GM18498 (cell line): ENCODE measurements at regions not wholly inside any gene's neighbourhood (a gene's known extent, or its start where the extent isn't known, plus 50 kb on each side); places are given as distances from the start of the nearest gene placed in this dataset.
A peak's percentile ranks its signal among the peaks of the same experiment; 100 is the strongest.

ENCODE experiments used
- ATAC-seq: cut with Tn5 transposase; IDR thresholded peaks from one replicate; pipeline ENCODE4 v1.9.1; 2021; ENCODE audit warnings: mild to moderate bottlenecking, moderate library complexity; ENCODE audit not compliant: unreplicated experiment

DNA sequence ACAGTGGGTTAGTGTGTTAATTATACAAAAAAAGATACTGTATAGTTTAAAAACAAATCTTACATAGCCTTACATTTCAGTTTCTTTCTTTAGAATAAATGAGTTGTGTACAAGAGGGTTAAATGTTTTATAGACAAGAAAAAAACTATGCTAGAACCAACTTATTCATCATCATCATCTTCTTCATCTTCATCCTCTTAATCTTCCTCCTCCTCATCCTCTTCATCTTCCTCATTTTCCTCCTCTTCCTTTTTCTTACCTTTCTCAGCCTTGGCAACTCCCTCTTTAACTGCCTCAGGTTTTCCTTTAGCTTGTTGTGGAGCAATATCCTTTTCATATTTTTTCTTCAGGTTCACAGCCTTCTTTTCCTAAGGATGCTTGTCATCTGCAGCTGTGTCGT lies 53.7 kb downstream of the RPS12 start:
- no peak for ATAC-seq

DNA sequence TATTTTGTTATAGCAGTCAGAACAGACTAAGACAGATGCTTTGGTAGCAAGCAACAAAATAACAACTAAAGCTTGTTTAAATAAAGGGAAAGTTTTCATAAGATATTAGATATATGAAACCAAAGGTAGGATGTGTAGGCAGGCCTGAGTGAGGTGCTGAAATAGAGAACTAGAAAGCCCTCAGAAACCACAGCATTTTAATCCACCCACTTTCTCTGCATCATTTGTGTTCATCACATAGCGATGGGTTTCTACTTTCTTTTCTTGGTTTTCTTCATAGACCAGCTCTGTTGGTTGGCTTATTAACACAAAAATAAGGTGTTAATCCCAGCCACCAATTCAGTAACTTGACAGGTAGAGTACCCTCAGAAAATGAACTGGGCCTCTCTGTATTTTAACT lies 58.6 kb downstream of the RPS12 start:
- ATAC-seq: peak; percentile 100

DNA sequence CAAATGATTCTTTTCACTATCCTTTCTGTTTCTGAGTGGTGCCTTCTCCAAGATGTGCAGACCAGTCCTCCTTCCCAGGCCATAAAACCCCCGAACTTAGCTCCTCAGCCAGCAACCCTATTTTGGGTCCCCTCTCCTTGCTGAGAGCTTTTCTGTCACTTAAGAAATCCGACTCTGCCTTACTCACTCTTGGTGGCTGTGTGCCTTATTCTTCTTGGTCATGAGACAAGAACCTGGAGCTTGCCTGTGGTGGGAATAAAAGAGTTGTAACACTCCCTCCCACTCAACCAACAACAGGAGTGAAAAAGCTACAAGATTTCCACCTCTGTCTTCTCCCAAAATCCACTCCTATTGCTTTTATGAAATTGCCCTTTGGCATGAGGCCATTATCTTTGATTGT lies 62.6 kb downstream of the RPS12 start:
- no peak for ATAC-seq

DNA sequence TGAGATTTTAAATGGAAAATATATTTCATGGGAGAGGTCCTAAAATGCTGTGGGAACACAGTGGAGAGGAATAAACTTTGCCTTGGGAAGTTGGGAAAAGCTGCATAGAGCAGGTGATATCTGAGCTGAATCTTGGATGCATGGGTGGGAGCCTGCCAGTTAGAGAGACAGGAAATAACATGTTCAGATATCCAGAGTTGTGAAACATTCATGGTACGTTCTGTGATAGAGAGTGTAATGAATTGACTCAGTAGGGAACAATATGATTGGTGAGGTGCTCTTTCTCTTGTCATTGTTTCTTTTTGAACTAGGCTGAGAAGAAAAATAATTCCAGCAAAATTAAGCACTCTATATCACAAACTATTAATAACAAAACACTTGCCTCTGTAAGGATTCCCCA lies 72.8 kb downstream of the RPS12 start:
- no peak for ATAC-seq

DNA sequence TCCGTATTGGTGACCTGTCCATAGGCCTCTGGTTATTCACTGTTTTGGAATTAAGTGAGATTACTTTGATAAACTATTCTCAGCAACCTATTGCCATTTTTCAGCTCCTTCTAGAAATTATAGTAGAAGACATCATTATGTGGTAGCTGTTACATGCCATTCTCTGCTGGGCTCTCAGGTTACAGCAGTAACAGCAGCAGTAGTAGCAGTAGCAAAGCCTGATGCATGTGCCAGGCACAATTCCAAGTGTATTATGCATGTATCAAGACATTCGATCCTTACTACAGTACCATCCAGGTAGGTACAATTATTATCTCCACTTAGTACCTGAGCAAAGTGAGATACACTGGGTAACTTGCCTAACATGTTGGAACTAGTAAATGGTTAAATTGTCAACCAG lies 74.3 kb downstream of the RPS12 start:
- no peak for ATAC-seq

DNA sequence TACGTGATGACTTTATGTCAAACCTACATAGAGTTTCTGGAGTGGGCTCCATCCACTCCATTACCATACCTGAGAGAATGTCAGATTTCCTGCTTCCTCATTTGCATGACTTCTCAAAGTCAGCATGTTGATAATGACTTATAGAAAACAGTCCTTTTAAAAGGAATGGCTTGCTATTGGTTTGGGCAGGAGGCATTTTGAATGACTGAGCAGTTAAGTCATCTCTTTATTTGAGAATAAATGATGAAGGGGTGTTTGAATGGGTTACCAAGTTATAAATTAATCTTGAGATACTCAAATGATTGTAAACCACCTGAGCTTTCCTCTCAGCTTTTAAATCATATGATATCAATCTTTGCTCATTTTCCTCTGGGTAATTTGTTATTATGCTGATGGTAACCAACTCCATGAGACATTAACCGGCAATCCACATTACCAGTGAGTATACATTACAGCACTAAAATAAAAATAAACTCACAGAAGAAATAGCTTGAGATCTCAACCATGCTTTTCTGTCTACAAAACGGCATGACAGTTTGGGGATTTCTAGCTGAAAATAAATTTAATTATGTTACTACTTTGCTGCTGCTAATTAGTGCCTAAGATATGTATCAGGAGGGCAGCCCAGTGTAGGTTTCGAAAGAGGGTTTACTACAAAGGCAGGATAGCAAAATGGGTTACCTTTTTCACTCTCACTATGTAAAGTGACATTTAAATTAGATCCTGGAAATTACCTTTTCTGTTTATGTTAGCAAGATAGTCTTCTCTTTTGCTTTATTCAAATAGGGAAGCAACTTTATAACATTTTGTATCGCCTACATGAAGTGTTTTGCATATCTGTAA lies 78.8 kb downstream of the RPS12 start:
- ATAC-seq: no peak

DNA sequence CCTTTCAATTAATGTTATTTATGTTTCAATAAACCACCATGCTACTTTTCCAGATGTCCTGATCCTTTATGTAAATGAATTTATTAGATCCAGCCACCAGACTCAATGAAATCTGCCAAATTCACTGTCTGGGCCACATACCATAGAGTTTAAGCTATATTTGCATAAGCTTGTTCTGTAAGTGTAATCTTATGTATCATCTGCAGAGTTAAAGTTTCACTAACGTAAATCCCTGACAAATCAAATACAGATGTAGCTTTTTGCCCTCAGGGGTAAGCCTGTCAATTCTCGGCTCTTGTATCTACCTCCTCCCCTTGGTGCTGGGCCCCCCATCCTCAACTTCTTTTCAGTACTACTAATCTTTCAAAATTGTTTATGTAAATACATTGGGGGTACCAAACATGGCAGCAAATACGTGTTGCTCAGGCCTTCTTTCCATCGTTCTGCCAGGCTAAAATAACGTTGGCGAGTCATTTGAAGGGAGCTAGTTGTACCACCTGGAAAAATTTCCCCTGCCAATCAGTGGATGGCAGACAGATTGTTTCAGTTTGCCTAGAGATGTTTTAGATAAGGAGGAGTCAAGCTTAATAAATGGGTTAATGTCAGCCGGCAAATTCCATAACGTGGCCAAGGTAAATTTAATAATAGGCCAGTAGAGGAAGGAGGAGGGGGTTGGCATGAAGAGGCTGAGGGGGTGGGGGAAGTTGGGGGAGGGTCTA lies 79.6 kb downstream of the RPS12 start:
- no peak for ATAC-seq

DNA sequence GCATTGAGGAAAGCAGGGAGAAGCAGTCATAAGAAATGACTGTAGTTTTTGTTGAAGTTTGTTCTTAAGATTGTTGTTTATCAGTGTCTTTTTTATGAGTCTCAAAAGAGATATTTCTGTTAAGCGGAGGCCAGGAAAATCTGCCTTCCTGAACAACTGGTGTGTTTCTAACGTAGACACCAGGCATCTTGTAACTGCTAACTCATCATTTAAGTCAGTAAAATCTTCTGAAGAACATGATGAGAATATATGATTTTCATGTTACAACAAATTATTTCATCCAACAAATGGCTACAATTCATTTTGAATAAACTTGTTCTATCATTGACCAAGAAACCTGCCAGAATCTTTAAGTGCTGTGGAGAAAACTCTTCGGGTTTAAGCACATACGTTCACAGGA lies 84.0 kb downstream of the RPS12 start:
- ATAC-seq: no peak

DNA sequence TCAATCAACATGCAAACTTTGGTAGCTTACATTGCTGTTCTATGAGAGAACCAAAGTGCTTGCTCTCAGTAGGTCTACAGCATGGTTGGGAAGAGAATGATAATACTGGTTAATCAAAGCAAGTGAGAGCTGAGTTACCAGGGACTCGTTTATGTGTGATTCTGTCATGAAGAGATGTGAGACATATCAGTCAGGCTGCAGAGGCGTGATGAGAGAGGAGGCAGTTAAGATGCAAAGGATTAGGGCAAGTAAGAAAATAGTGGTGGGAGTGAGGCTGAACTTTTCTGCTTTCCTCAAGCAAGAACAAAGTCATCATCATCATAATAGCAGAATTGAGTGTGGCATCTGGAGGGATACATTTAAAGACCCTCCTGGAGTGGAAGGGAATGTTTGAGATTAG lies 86.5 kb downstream of the RPS12 start:
- ATAC-seq: no peak

DNA sequence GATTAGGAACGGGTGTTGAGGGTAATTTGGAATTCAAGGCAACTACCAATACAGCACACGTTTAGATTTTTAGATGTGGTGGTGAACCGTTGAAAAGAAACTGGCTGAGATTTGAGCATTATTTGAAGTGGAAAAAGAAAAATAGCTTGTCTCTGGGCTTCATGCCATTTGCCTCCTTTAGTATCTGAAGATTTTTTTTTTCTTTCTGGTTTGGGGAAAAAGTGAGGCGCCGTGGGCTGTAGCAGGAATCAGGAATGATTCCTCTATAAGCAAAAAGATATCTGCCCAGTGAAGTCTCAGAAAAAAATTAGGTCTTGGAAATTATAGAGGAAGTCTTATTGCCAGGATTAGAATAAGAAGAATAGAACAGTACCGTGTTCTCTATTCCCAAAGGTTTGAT lies 88.5 kb downstream of the RPS12 start:
- no peak for ATAC-seq

DNA sequence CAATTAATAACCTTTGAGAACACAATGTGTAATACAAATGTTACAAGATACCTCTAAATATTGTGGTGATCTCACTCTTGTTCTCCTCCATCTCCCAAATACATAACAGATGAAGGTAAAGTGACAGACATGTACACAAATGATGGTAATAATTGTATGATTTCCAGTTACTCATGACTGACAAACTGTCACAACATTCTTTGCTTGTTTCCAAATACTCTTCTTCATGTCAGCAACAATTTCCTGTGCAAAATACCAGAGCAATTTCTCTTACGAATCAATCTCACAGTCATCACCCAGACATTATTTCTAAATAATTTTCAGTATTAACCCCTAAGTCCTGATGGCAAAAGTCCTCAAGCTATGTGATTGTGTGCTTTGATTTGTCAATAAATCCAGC lies 92.9 kb downstream of the RPS12 start:
- no peak for ATAC-seq

DNA sequence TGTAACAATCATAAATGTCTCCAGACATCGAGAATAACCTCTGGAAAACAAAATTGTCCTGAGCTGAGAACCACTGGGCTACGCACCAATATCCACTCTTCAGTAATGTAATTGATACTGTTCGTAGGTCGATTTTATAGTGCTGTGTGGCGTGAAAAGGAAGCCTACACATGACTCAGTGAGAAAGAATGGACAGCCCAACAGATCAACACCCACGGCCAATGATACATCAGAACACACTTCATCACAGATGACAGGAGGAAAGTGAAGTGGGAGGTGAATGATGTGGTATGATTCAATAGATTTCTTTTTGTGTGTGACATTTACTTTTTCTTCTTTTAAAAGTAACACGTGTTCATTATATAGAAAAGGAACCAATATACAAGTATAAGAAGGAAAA lies 93.5 kb downstream of the RPS12 start:
- no peak for ATAC-seq

DNA sequence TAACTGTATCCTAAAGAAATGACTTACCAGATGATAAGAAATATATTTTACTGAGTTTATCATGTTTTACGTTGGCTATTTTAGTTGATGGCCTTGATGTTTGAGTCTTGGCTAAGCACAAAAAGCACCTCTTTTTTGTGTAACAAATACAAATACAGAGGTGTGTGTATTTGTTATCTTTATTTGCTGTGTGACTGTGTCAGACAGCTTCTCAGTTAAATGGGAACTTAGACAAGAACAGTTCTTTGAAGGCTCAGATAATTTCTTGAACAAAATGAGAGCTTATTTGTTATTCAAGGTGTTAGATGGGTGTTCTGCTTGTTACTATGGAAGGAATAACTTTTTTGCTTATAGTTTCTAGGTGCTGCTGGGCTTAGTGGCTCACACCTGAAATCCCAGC lies 95.4 kb downstream of the RPS12 start:
- no peak for ATAC-seq

DNA sequence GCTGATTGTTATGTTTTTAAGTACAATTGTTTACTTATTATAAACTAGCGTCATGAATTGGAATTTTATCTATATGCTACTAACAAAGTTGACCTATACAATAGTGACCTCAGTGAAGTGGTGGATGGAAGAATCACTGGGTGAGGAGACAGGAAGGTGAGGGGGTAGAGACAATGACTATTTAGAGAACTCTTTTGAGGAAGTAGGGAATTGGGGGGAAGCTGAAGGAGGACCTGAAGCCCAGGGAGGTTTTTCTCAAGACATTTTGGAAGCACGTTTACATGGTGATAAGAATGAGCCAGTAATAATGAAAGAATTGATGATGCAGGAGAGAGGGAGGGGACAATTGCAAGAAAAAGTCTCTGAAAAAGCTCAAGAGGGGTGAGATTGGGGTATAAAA lies 96.4 kb downstream of the RPS12 start:
- no peak for ATAC-seq

DNA sequence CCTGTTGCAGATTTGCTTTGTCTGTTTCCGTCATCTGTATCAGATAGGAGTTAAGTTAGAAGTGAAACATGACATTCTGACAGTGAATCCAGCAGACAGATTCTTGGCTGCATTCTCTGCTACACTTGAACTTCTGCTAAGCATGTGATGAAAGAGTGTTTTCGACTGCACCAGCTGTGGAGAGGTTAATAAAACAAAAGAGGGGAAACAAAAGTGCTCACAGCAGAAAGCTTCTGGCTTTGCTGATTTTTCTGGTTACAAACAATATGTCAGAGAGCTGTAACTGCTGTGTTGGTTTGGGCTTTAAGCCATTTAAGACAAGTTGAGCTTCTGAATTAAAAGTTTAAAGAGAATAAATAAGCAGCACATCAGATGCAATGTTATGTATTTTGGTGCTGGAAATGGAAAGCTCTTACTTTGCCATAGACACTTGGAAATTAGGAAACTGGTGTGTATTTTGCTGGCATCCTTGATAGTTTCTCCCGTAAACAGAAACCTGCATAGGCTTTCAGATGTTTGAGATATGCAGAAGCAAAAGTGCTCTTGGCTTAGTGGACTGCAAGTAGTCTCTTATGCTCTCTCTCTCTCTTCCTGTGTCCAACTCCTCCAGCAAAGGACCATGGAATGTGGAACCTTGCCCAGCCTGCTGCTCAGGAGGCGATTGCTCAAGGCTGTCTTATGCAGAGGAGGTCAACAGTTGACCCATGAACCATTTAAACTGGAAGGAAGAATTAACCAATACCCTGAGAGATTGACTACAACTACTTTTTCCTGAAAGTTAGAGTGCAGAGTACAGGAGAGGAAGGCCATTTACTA lies 104.9 kb downstream of the RPS12 start:
- no peak for ATAC-seq

DNA sequence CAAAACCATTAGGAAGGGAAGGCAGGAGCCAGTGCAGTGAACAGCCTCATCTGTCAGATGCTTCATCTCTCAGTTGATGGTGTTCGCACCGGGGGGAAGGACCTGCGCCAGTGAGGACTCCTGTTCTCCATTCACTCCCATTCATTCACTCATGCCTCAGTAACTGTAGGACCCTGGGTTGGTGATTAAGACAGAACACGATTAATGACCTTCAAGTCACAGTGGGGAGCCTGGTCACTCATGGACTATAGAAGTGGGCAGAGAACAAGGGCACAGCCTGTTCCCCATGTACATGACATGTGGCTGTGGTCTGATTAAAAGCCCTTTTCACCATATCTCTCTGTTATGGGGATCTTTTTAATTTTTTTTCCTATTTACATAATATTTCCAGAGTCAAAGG lies 113.3 kb downstream of the RPS12 start:
- ATAC-seq: no peak

DNA sequence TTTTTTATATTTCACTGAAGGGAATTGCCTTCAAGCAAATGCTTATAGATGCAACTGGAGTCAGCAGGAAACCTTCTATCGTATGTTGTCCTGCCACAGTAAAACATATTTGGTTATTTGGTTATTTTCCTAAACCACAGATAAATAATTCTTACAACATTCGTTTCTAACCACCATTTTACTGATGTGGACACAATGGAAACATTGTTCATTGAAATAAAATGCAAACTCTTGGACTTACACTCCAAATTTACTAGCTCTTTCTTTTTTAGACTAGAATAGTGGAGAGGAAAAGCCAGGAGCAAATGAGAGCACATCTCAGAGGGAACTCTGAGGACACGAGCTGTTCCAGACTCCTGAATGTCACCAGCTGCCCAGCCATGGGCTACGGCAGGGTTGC lies 114.8 kb downstream of the RPS12 start:
- ATAC-seq: no peak

DNA sequence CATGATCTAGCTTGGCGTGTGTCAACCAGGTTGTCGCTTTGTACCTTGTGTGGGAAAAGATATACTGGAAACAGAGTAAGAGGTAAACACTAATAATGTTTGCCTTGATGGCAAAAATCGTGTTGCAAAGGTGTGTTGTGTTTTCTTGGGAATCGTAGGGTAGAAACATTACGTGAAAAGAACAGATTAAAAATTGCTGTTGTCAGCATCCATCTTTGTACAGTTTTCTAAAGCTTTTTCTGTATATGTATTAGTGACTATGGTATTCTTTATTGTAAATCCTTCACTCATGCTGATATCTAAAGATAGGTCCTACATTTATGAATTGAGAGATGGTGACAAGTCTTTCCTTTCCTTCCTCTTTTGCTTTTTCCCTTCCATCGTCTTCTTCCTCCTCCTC lies 116.9 kb downstream of the RPS12 start:
- no peak for ATAC-seq

DNA sequence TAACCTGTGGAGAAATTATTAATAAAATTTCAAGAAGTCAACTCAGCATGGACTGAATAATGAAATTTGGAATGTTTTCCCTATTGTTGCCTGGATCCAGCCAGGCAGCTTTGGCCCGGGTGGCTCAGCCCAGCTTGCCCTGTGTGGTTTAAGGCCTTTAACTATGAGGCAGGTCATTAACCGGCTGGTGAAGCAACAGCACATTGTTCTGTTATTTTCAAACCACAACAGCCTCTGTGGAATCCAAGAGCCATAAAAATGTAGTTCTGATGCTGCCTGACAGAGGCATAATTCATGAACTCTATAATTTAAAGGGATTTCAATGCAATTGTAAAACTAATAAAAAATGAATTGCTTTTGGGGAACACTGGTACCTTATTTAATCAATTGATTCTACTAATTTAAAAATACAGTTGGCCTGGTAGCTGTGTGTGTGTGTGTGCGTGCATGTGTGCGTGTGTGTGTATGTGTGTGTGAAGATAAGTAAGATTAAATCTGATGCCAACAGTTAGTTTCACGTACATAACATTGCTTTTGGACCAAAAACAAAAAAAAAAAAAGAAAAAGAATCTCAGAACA lies 117.7 kb downstream of the RPS12 start:
- ATAC-seq: no peak

DNA sequence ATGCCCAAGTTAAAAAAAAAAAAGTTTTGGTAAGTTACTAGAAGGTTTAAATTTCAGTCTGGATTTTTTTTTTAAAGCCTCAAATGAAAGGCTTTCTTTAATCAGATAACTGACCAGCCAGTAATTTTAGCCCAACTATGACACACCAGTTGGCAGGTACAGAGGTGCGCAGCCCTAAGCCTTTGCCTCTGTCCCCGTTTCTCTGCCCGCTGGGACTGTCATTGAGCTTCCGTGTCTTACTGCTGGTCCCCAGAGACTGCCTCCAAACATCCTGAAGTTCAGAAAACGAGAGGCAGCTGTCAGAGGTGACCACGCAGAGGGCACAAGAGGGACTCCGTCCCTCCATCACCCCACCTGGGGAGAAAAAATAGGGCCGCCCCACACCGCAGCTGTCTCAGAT lies 118.2 kb downstream of the RPS12 start:
- no peak for ATAC-seq

DNA sequence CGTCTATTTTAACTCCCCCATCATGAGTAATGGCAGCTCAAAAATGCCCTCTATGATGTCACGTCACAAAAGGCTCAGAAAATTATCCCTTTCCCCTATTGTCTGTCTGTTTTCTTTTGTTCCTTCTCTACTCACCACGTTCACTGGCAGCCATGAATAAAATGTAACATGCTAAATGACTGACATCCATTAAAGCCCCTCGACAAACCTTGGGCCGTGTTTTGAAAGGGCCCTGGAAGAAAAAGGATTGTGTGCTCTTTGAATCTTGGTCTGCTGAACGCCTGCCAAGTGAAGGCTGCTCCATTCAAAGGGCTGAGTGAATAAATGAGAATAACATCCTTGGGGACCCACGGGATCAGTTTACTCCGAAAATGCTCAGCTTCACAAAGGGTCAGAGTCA lies 118.7 kb downstream of the RPS12 start:
- no peak for ATAC-seq
